Neutrophil (primary cell): ENCODE measurements at regions not wholly inside any gene's neighbourhood (a gene's known extent, or its start where the extent isn't known, plus 50 kb on each side); places are given as distances from the start of the nearest gene placed in this dataset.

Experiments
- H3K27ac ChIP-seq: fragments of 200-600 bp; sonication (generic); 2 replicates; pipeline ENCODE4 v1.5.1; 2016; ENCODE audit warnings: mild to moderate bottlenecking, moderate library complexity
- H3K27me3 ChIP-seq: fragments of 200-600 bp; sonication (generic); 2 replicates; pipeline ENCODE4 v1.6.0; 2016; ENCODE audit warnings: mild to moderate bottlenecking
- H3K36me3 ChIP-seq: fragments of 200-600 bp; sonication (generic); 2 replicates; pipeline ENCODE4 v1.5.1; 2017
- H3K4me1 ChIP-seq, 2 experiments: fragments of 200-600 bp in 1 of 2; sonication (generic) in 1 of 2; 1 replicate in 1 of 2; 2 replicates in 1 of 2; pipeline versions ENCODE4 v1.5.1 to v1.6.1; 2013 to 2016; ENCODE audit warnings: low read depth in 1 of 2, low read length in 1 of 2, mild to moderate bottlenecking in 1 of 2, moderate library complexity in 1 of 2; ENCODE audit not compliant: control insufficient read depth in 1 of 2, insufficient read depth in 1 of 2
- H3K4me3 ChIP-seq, 2 experiments: fragments of 200-600 bp in 1 of 2; sonication (generic) in 1 of 2; 1 replicate in 1 of 2; 2 replicates in 1 of 2; pipeline ENCODE4 v1.5.1; 2013 to 2016; ENCODE audit warnings: low read depth in 1 of 2, low read length in 1 of 2, mild to moderate bottlenecking in 1 of 2, moderate library complexity in 1 of 2
- H3K9me3 ChIP-seq: fragments of 200-600 bp; sonication (generic); 2 replicates; pipeline ENCODE4 v1.5.1; 2016
- TF ChIP-seq, protein P1 (sequence below): fragments of 200-600 bp; sonication (generic); IDR thresholded peaks from 2 replicates; pipeline ENCODE4 v1.5.1; 2016; ENCODE audit warnings: antibody characterized with exemption

GRCh38 chr2:38504169-38504568, 98.6 kb downstream of the HNRNPLL start:
- H3K27ac ChIP-seq: no peak overlapping the region
- TF ChIP-seq, protein P1, sequence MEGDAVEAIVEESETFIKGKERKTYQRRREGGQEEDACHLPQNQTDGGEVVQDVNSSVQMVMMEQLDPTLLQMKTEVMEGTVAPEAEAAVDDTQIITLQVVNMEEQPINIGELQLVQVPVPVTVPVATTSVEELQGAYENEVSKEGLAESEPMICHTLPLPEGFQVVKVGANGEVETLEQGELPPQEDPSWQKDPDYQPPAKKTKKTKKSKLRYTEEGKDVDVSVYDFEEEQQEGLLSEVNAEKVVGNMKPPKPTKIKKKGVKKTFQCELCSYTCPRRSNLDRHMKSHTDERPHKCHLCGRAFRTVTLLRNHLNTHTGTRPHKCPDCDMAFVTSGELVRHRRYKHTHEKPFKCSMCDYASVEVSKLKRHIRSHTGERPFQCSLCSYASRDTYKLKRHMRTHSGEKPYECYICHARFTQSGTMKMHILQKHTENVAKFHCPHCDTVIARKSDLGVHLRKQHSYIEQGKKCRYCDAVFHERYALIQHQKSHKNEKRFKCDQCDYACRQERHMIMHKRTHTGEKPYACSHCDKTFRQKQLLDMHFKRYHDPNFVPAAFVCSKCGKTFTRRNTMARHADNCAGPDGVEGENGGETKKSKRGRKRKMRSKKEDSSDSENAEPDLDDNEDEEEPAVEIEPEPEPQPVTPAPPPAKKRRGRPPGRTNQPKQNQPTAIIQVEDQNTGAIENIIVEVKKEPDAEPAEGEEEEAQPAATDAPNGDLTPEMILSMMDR: no peak
- H3K9me3 ChIP-seq: no peaks in the 10 kb centered on the region
- H3K4me3 ChIP-seq: no peak overlapping the region
- no peaks in the 10 kb centered on the region for H3K36me3 ChIP-seq
- H3K4me1 ChIP-seq: peaks cover 0 to 7% of the 10 kb centered on the region in 2 experiments
- no peaks in the 10 kb centered on the region for H3K27me3 ChIP-seq

DNA sequence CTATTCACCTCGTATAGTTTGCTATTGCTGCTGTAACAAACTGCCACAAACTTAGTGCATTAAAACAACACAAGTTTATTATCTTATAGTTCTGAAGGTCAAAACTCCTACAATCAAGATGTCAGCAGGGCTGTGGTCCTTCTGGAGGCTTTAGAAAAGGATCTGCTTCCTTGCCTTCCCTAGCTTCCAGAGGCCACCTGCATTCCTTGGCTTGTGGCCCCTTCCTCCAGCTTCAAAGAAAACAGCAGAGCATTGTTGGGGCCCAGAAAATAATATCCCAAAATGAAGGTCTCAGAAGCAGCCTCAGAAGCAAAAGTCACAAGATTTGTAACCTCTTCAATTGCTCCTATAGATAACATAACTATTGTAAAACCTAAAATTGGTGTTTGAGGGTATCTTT, 100.6 kb downstream of the HNRNPLL start:
- H3K36me3 ChIP-seq: no peaks in the 10 kb centered on the region
- TF ChIP-seq, protein P1: no peak
- H3K9me3 ChIP-seq: no peaks in the 10 kb centered on the region
- no peak overlapping the region for H3K27ac ChIP-seq
- H3K4me1 ChIP-seq: no peaks in the 10 kb centered on the region
- no peaks in the 10 kb centered on the region for H3K27me3 ChIP-seq
- no peak overlapping the region for H3K4me3 ChIP-seq

GRCh38 chr2:38500283-38500634, 102.5 kb downstream of the HNRNPLL start:
- no peaks in the 10 kb centered on the region for H3K4me1 ChIP-seq
- TF ChIP-seq, protein P1: no peak
- H3K27me3 ChIP-seq: no peaks in the 10 kb centered on the region
- H3K4me3 ChIP-seq: no peak overlapping the region
- no peak overlapping the region for H3K27ac ChIP-seq
- H3K9me3 ChIP-seq: no peaks in the 10 kb centered on the region
- no peaks in the 10 kb centered on the region for H3K36me3 ChIP-seq

GRCh38 chr2:38499548-38500282, 103.0 kb downstream of the HNRNPLL start:
- Histone ChIP-seq H3K4me3 (no peak overlapping the region), H3K9me3 (no peaks in the 10 kb centered on the region), H3K36me3 (no peaks in the 10 kb centered on the region), H3K4me1 (no peaks in the 10 kb centered on the region), H3K27me3 (no peaks in the 10 kb centered on the region), H3K27ac (no peak overlapping the region)
- TF ChIP-seq, protein P1: no peak

GRCh38 chr2:38498045-38498481, 104.7 kb downstream of the HNRNPLL start:
- Histone ChIP-seq H3K36me3 (no peaks in the 10 kb centered on the region), H3K9me3 (no peaks in the 10 kb centered on the region), H3K27me3 (no peaks in the 10 kb centered on the region), H3K4me3 (no peak overlapping the region), H3K27ac (no peak overlapping the region), H3K4me1 (no peaks in the 10 kb centered on the region)
- TF ChIP-seq, protein P1: no peak
